DLD1 (cell line): ENCODE measurements at regions not wholly inside any gene's neighbourhood (a gene's known extent, or its start where the extent isn't known, plus 50 kb on each side); places are given as distances from the start of the nearest gene placed in this dataset.

Experiments
- in situ Hi-C: cut with HindIII; loops from 2 replicates; pipeline ENCODE4 v1.10.0; 2017; ENCODE audit warnings: low sequenced_read_pairs

- in situ Hi-C loops: no loop called here
Observed at GRCh38 chr2:5437375-5437774, 254.8 kb upstream of the SOX11 start.

GRCh38 chr2:5440174-5440573 is 252.0 kb upstream of the SOX11 start:
- in situ Hi-C loops: no loop called here

GRCh38 chr2:5442736-5443135 is 249.4 kb upstream of the SOX11 start:
- in situ Hi-C loops: no loop called here

- in situ Hi-C loops: no loop called here
Observed at GRCh38 chr2:5444168-5444567, 248.0 kb upstream of the SOX11 start.

DNA sequence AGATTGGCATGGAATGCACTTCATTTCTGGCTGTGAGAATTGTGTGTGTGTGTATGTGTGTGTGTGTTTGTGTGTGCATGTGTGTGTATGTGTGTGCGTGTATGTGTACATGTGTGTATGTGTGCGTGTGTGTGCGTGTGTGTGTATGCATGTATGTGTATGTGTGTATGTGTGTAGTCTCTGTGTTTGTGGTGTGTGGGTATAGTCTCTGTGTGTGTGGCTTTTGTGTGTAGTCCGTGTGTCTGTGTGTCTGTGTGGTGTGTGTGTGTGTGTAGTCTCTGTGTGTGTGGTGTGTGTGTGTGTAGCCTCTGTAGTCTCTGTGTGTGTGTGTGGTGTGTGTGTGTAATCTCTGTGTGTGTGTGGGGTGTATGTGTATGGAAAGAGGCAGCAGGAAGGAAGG is 247.3 kb upstream of the SOX11 start:
- in situ Hi-C loops: no loop called here

GRCh38 chr2:5449867-5450266 is 242.3 kb upstream of the SOX11 start:
- in situ Hi-C loops: no loop called here

GRCh38 chr2:5453220-5454050 is 238.7 kb upstream of the SOX11 start:
- in situ Hi-C loops: no loop called here

DNA sequence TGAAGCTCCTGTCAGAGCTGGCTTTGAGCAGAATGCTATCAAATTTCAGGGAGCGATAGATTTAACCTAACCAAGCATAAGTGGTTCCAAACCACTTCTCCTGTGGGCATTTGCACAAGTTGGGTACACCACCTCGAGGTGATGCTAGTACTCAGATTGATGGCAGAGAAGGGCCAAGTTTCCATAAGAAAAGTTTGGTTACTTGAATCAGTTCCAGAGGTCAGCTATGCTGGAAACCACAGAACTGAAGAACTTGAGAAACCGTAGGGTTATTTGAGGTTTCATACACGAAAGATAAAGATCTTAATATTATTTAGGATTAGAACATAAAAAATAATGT is 238.2 kb upstream of the SOX11 start:
- in situ Hi-C loops: no loop called here

GRCh38 chr2:5459041-5459440 is 233.1 kb upstream of the SOX11 start:
- in situ Hi-C loops: no loop called here

- in situ Hi-C loops: no loop called here
Observed at GRCh38 chr2:5464657-5465056, 227.5 kb upstream of the SOX11 start.

GRCh38 chr2:5465859-5466258 is 226.3 kb upstream of the SOX11 start:
- in situ Hi-C loops: no loop called here

DNA sequence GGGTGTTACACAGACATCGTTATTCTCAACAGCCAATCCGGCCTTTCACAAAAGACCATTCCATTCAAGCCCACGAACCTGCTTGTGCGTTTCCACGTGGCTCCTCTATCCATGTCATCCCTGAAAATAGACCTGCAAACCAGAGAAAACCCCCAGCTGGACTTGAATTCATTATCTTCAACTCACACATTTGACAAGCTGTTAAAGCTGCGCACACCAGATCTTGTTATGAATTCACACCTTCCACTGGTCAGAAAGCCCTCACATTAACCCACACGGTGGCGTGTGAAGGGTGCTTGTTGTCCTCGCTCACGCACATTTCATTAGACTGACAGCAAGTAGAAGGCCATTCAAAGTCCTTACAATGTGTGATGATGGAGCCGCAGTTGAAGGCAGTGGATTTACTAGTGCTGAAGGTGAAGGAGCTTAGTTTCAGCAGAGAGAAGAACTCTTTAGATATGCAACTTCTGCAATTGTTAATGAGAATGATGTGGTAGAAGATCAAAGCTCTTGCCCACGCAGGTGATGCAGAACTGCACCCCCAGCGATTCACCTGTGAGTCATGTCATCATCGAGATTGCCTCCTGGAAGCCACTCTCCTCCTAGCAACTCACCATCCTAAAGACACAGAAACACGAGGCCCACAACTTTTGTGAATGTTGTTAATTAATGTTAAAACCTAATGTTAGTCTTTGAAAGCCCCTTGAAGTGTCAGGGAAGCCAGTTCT is 224.8 kb upstream of the SOX11 start:
- in situ Hi-C loops: no loop called here

DNA sequence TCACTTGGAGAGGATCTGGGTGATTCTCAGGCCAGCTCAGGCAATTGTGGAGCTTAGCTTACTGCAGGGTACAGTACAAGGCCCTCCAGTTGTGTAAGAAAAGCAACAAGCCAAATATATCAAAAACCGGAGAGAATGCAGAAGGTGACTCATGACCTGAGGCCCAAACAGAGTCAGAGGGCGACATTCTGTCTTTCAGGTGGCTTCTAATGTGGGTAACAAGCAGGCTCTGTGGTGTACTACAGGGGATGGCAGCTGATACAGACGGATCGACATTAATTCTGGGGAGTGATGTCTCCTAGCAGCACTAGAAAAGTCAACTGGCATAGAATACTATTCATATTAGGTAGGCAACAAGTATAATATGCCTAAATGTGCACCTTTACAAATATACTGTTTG is 219.5 kb upstream of the SOX11 start:
- in situ Hi-C loops: no loop called here

GRCh38 chr2:5473635-5474034 is 218.5 kb upstream of the SOX11 start:
- in situ Hi-C loops: no loop called here

GRCh38 chr2:5474716-5475115 is 217.5 kb upstream of the SOX11 start:
- in situ Hi-C loops: no loop called here

DNA sequence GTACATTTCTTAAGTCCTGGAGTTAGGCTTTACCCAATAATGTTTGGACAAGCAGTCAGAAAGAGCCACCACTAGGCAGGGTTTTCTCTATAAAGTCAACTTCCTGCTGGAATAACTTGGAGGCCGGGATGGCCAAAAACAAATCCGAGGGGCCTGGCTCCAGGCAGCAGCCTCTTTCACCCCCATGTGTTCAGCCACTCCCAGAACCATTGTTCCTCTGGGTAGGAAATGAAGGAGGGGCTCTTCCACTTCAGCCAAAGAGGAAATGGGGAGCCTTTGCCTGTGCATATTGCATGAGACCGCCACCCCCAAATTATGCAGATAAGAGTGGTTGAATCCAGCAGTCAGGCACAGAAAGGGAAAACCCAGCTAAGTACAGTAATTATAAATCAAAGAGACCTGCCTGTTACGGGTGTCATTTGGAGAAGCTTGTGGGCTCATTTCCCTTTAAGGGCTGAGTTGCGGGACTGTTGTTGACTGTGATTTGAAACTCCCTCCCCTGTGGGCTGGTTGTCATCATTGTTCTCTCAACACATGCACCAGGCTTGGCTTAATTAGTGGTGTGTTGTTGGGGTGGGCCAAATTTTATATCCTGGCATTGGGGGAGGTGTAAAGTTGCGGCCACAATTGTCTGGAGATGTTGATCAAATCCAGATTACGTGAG is 212.8 kb upstream of the SOX11 start:
- in situ Hi-C loops: no loop called here

GRCh38 chr2:5482929-5483331 is 209.3 kb upstream of the SOX11 start:
- in situ Hi-C loops: no loop called here

- in situ Hi-C loops: no loop called here
Observed at GRCh38 chr2:5484868-5485267, 207.3 kb upstream of the SOX11 start.

GRCh38 chr2:5491523-5491922 is 200.7 kb upstream of the SOX11 start:
- in situ Hi-C loops: no loop called here

GRCh38 chr2:5493256-5493655 is 198.9 kb upstream of the SOX11 start:
- in situ Hi-C loops: no loop called here

- in situ Hi-C loops: no loop called here
Observed at GRCh38 chr2:5494212-5494611, 198.0 kb upstream of the SOX11 start.

DNA sequence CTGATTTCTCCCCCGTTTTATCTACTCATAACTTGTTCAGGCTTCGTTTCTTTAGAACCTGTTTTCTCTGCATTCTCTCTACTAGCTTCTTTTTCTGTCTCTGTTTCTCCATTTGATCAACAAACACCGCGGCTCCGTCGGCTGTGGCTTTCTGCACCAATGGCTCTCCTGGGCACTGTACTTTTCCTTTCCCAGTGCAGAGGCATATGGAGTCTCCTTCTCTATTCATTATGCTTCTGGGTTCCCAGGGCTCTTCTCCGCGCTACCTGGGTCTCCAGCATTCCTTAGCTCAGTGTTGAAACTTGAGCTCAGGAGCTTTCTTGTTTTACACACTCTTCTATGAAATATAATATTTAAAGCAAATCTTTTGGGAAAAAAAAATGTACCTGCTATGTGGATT is 196.6 kb upstream of the SOX11 start:
- in situ Hi-C loops: no loop called here
